HepG2 (cell line): ENCODE measurements at regions not wholly inside any gene's neighbourhood (a gene's known extent, or its start where the extent isn't known, plus 50 kb on each side); places are given as distances from the start of the nearest gene placed in this dataset.

Source experiments
- AGO1 ChIP-seq: fragments of 200-400 bp; formaldehyde crosslinking; IDR thresholded peaks from 2 replicates; pipeline ENCODE4 v1.6.1; 2017; ENCODE audit warnings: mild to moderate bottlenecking, low read depth, low read length, moderate library complexity; ENCODE audit not compliant: poor library complexity, severe bottlenecking
- CCDC6 ChIP-seq: sonication (generic); formaldehyde crosslinking; IDR thresholded peaks from 2 replicates; pipeline ENCODE4 v1.8.1; 2022; ENCODE audit warnings: mild to moderate bottlenecking, missing genetic modification reagents, moderate library complexity
- CENPX ChIP-seq: sonication (generic); formaldehyde crosslinking; IDR thresholded peaks from 2 replicates; pipeline ENCODE4 v1.9.0; 2021; ENCODE audit warnings: mild to moderate bottlenecking, missing genetic modification reagents, moderate library complexity
- CHD2 ChIP-seq: IDR thresholded peaks from 2 replicates; pipeline ENCODE4 v1.6.1; 2011; ENCODE audit warnings: low read depth, low read length, improper control_type of control experiment
- FOXP4 ChIP-seq: sonication (generic); formaldehyde crosslinking; IDR thresholded peaks from 2 replicates; pipeline ENCODE4 v1.4.0; 2020; ENCODE audit warnings: missing genetic modification reagents
- HDAC2 ChIP-seq: sonication (generic); formaldehyde crosslinking; IDR thresholded peaks from 2 replicates; pipeline ENCODE4 v1.4.0; 2020; ENCODE audit warnings: missing genetic modification reagents
- HDAC6 ChIP-seq: fragments of 200-600 bp; sonication (generic); IDR thresholded peaks from 2 replicates; pipeline ENCODE4 v1.7.0; 2017; ENCODE audit warnings: mild to moderate bottlenecking, antibody characterized with exemption, low read length, low read depth
- HIVEP1 ChIP-seq: sonication (generic); formaldehyde crosslinking; IDR thresholded peaks from 2 replicates; pipeline ENCODE4 v1.4.0; 2020; ENCODE audit warnings: mild to moderate bottlenecking, missing genetic modification reagents
- IRF2 ChIP-seq: IDR thresholded peaks from 2 replicates; pipeline ENCODE4 v1.6.1; 2018; ENCODE audit warnings: missing genetic modification reagents, missing compliant biosample characterization
- KDM5A ChIP-seq: fragments of 200-600 bp; sonication (generic); IDR thresholded peaks from 2 replicates; pipeline ENCODE4 v1.7.0; 2018; ENCODE audit warnings: antibody characterized with exemption, mild to moderate bottlenecking, low read length, borderline replicate concordance
- MEF2D ChIP-seq: sonication (generic); formaldehyde crosslinking; IDR thresholded peaks from 2 replicates; pipeline ENCODE4 v1.5.1; 2020; ENCODE audit warnings: mild to moderate bottlenecking, missing genetic modification reagents
- MYC ChIP-seq: sonication (generic); formaldehyde crosslinking; IDR thresholded peaks from 2 replicates; pipeline ENCODE4 v1.9.0; 2021; ENCODE audit warnings: missing genetic modification reagents, borderline replicate concordance
- NFRKB ChIP-seq: fragments of 450-650 bp; IDR thresholded peaks from 2 replicates; pipeline ENCODE4 v1.6.1; 2017
- POLR2A ChIP-seq, 2 experiments: IDR thresholded peaks; 2 replicates each; pipeline ENCODE4 v1.6.1; 2011; ENCODE audit warnings: low read depth in 2 of 2, low read length in 2 of 2, mild to moderate bottlenecking in 1 of 2, moderate library complexity in 1 of 2; ENCODE audit not compliant: insufficient read depth in 1 of 2
- SKI ChIP-seq: fragments of 450-650 bp; IDR thresholded peaks from one replicate; pipeline ENCODE4 v1.6.1; 2018; ENCODE audit warnings: mild to moderate bottlenecking; ENCODE audit not compliant: partially characterized antibody
- SNAI1 ChIP-seq: sonication (generic); formaldehyde crosslinking; IDR thresholded peaks from 2 replicates; pipeline ENCODE4 v1.5.0; 2020; ENCODE audit warnings: mild to moderate bottlenecking, missing genetic modification reagents, borderline replicate concordance
- TCF7L2 ChIP-seq: IDR thresholded peaks from 2 replicates; pipeline ENCODE4 v1.6.1; 2011; ENCODE audit warnings: mild to moderate bottlenecking, low read depth, low read length, moderate library complexity
- U2AF2 ChIP-seq: fragments of 200-400 bp; formaldehyde crosslinking; IDR thresholded peaks from 2 replicates; pipeline ENCODE4 v1.6.1; 2017; ENCODE audit warnings: low read depth, mild to moderate bottlenecking, low read length
- ZFAT ChIP-seq: sonication (generic); formaldehyde crosslinking; conservative IDR thresholded peaks from 2 replicates; pipeline ENCODE4 v1.8.1; 2023; ENCODE audit warnings: missing genetic modification reagents, inconsistent platforms
- ZNF33A ChIP-seq: sonication (generic); formaldehyde crosslinking; IDR thresholded peaks from 2 replicates; pipeline ENCODE4 v1.5.1; 2020; ENCODE audit warnings: missing genetic modification reagents, mild to moderate bottlenecking, moderate library complexity, borderline replicate concordance
- ZNF451 ChIP-seq: sonication (generic); formaldehyde crosslinking; IDR thresholded peaks from 2 replicates; pipeline ENCODE4 v1.5.0; 2020; ENCODE audit warnings: mild to moderate bottlenecking, missing genetic modification reagents
- ZNF530 ChIP-seq: sonication (generic); formaldehyde crosslinking; IDR thresholded peaks from 2 replicates; pipeline ENCODE4 v1.5.0; 2020; ENCODE audit warnings: low read depth, mild to moderate bottlenecking, missing genetic modification reagents
- ZNF883 ChIP-seq: sonication (generic); formaldehyde crosslinking; IDR thresholded peaks from 2 replicates; pipeline ENCODE4 v1.5.1; 2020; ENCODE audit warnings: mild to moderate bottlenecking, missing genetic modification reagents; ENCODE audit errors: not compliant biosample characterization
- ZSCAN22 ChIP-seq: sonication (generic); formaldehyde crosslinking; IDR thresholded peaks from 2 replicates; pipeline ENCODE4 v1.4.0; 2020; ENCODE audit warnings: mild to moderate bottlenecking, missing genetic modification reagents
- ZUFSP ChIP-seq: sonication (generic); formaldehyde crosslinking; IDR thresholded peaks from 2 replicates; pipeline ENCODE4 v1.9.0; 2021; ENCODE audit warnings: missing genetic modification reagents, mild to moderate bottlenecking, borderline replicate concordance
- TF ChIP-seq, protein P1 (sequence below): sonication (generic); formaldehyde crosslinking; IDR thresholded peaks from 2 replicates; pipeline ENCODE4 v1.4.0; 2020; ENCODE audit warnings: missing genetic modification reagents

DNA sequence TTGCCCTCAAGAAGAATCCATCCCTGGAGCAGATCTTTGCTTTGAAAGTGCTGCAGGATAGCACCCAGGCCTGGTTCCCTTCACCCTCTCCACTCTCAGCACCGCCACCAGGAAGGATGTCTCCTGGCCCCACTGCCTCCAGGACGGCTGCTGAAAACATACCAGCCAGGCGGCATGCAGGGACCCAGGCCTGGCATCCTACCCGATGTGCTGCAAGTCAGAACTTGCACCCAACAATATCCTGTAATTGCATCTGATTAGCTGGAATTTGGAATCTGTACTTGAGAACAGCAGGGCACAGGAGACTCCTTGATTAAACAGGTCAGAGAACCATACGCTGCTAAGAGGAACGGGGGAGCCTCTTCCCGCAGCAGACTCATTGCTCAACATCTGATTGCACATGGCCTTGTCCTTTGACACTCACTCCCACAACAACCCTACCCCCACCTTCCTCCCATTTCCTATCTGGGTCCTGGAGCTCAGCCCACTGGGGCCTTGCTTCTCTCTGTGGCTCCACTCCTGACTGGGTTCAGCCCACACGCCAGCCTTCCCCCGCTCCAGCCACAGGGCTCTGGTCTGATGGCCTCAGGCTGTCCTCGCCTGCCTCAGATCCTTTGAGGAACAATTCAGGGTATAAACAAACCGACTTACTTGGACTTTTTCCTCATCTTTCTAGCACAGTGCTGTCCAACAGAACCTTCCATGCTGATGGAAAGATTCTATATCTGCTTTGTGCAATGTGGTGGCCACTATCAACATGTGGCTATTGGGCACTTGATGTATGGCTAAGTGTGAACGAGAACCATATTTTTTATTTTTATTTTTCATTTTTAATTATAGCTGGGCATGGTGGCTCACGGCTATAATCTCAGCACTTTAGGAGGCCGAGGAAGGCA lies 78.0 kb downstream of the FGD2 start (continued):
- TF ChIP-seq ZUFSP (no peak), SNAI1 (peak; percentile 14; the same call in 1 of the 2 replicates), HIVEP1 (CRISPR knock-in tag) (peak; percentile 94), U2AF2 (no peak), HDAC6 (no peak), HDAC2 (CRISPR knock-in tag) (peak; percentile 100), FOXP4 (CRISPR knock-in tag) (peak; percentile 99), CCDC6 (peak; percentile 97), NFRKB (no peak), ZFAT (no peak), SKI (peak; percentile 99), MEF2D (CRISPR knock-in tag) (peak; percentile 95), CHD2 (peak; percentile 68; the same call in 1 of the 2 replicates), ZNF33A (CRISPR knock-in tag) (peak; percentile 86; the same call in 1 of the 2 replicates), POLR2A (IDR thresholded peaks at IDR 0.05; ENCODE audit: insufficient read depth in 1 of 2, low read depth in 2 of 2, low read length in 2 of 2) (peak; percentile 33 to 50; a peak in 1 of 4 replicates), ZNF530 (CRISPR knock-in tag) (no peak), CENPX (CRISPR knock-in tag) (no peak), AGO1 (no peak), ZSCAN22 (CRISPR knock-in tag) (peak; percentile 80; the same call in 1 of the 2 replicates), ZNF451 (CRISPR knock-in tag) (peak; percentile 97), IRF2 (peak; percentile 98), TCF7L2 (no peak), KDM5A (no peak; the same call in 1 of the 2 replicates), ZNF883 (peak; percentile 77), MYC (CRISPR knock-in tag) (peak; percentile 94)
- TF ChIP-seq, protein P1, sequence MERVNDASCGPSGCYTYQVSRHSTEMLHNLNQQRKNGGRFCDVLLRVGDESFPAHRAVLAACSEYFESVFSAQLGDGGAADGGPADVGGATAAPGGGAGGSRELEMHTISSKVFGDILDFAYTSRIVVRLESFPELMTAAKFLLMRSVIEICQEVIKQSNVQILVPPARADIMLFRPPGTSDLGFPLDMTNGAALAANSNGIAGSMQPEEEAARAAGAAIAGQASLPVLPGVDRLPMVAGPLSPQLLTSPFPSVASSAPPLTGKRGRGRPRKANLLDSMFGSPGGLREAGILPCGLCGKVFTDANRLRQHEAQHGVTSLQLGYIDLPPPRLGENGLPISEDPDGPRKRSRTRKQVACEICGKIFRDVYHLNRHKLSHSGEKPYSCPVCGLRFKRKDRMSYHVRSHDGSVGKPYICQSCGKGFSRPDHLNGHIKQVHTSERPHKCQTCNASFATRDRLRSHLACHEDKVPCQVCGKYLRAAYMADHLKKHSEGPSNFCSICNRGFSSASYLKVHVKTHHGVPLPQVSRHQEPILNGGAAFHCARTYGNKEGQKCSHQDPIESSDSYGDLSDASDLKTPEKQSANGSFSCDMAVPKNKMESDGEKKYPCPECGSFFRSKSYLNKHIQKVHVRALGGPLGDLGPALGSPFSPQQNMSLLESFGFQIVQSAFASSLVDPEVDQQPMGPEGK (CRISPR knock-in tag), result peak; percentile 98
